Peyer's patch (tissue), 4 donors: ENCODE measurements at regions not wholly inside any gene's neighbourhood (a gene's known extent, or its start where the extent isn't known, plus 50 kb on each side); places are given as distances from the start of the nearest gene placed in this dataset.
"Not testable (repeated sequence)": the region's sequence is repeated elsewhere in the genome, so short reads cannot be mapped to it uniquely, and the experiment has no call there.

Source experiments
- CTCF ChIP-seq, 6 experiments: fragments of 450-650 bp in 4 of 6; fragments of 200-600 bp in 2 of 6; sonication (generic) in 1 of 6; IDR thresholded peaks; one replicate each; pipeline ENCODE4 v1.5.1; 2017 to 2019; ENCODE audit warnings: antibody characterized with exemption in 6 of 6, mild to moderate bottlenecking in 3 of 6, moderate library complexity in 1 of 6
- POLR2A ChIP-seq, 2 donors: fragments of 450-650 bp; IDR thresholded peaks; one replicate each; pipeline ENCODE4 v1.5.1; 2017; ENCODE audit warnings: antibody characterized with exemption in 2 of 2, mild to moderate bottlenecking in 2 of 2, moderate library complexity in 2 of 2

GRCh38 chr7:13025043-13025442 is 337.6 kb downstream of the ARL4A start:
- TF ChIP-seq CTCF, POLR2A (IDR thresholded peaks at IDR 0.05): not testable (repeated sequence)
